DOHH2 (cell line): ENCODE measurements at regions not wholly inside any gene's neighbourhood (a gene's known extent, or its start where the extent isn't known, plus 50 kb on each side); places are given as distances from the start of the nearest gene placed in this dataset.

ENCODE experiments used
- H3F3A ChIP-seq: fragments of 200-600 bp; sonication (generic), shearing (Covaris generic); 2 replicates; pipeline ENCODE4 v1.6.0; 2016; ENCODE audit warnings: antibody characterized with exemption, mild to moderate bottlenecking; ENCODE audit not compliant: control insufficient read depth, insufficient read depth
- H3K27ac ChIP-seq: fragments of 200-600 bp; sonication (generic); 2 replicates; pipeline ENCODE4 v1.5.1; 2014; ENCODE audit warnings: low read depth, mild to moderate bottlenecking, low read length, moderate library complexity
- H3K27me3 ChIP-seq: fragments of 200-600 bp; sonication (generic); 2 replicates; pipeline ENCODE4 v1.6.1; 2014; ENCODE audit warnings: mild to moderate bottlenecking, low read length, mixed read lengths; ENCODE audit not compliant: control insufficient read depth
- H3K36me3 ChIP-seq: fragments of 200-600 bp; sonication (generic); 2 replicates; pipeline ENCODE4 v1.6.1; 2014; ENCODE audit warnings: mild to moderate bottlenecking, low read length, moderate library complexity, mixed read lengths; ENCODE audit not compliant: control insufficient read depth
- H3K4me1 ChIP-seq: fragments of 200-600 bp; sonication (generic); 2 replicates; pipeline ENCODE4 v1.6.1; 2014; ENCODE audit warnings: mild to moderate bottlenecking, low read length, mixed read lengths; ENCODE audit not compliant: control insufficient read depth
- H3K4me2 ChIP-seq: fragments of 200-600 bp; sonication (generic); 2 replicates; pipeline ENCODE4 v1.6.0; 2014; ENCODE audit warnings: mild to moderate bottlenecking, low read length, moderate library complexity
- H3K4me3 ChIP-seq: fragments of 200-600 bp; sonication (generic); 2 replicates; pipeline ENCODE4 v1.5.1; 2014; ENCODE audit warnings: mild to moderate bottlenecking, low read length, mixed read lengths
- H3K79me2 ChIP-seq: fragments of 200-600 bp; sonication (generic); 2 replicates; pipeline ENCODE4 v1.6.1; 2014; ENCODE audit warnings: mild to moderate bottlenecking, low read length, mixed read lengths; ENCODE audit not compliant: control insufficient read depth
- H3K9me2 ChIP-seq: fragments of 200-600 bp; sonication (generic); replicated peaks from 2 replicates; pipeline ENCODE4 v1.6.1; 2014; ENCODE audit warnings: mild to moderate bottlenecking, low read length, mixed read lengths; ENCODE audit not compliant: control insufficient read depth
- H3K9me3 ChIP-seq: fragments of 200-600 bp; sonication (generic); 2 replicates; pipeline ENCODE4 v1.6.1; 2014; ENCODE audit warnings: antibody characterized with exemption, low read length, mixed read lengths; ENCODE audit not compliant: control insufficient read depth, insufficient read depth
- H4K20me1 ChIP-seq: fragments of 200-600 bp; sonication (generic); 2 replicates; pipeline ENCODE4 v1.6.0; 2014; ENCODE audit warnings: low read depth, mild to moderate bottlenecking, antibody characterized with exemption, low read length, moderate library complexity; ENCODE audit not compliant: control insufficient read depth, insufficient read depth
- CTCF ChIP-seq: fragments of 200-600 bp; sonication (generic); IDR thresholded peaks from one replicate; pipeline ENCODE4 v1.5.1; 2014; ENCODE audit warnings: antibody characterized with exemption, mild to moderate bottlenecking, low read depth, low read length; ENCODE audit not compliant: poor library complexity, severe bottlenecking
- EZH2phosphoT487 ChIP-seq: fragments of 200-600 bp; sonication (generic); IDR thresholded peaks from 2 replicates; pipeline ENCODE4 v1.6.1; 2017; ENCODE audit warnings: borderline replicate concordance, mild to moderate bottlenecking, antibody characterized with exemption, low read length, moderate library complexity, mixed read lengths

GRCh38 chr2:47256416-47257087, 80.2 kb upstream of the CALM2 start:
- H3K79me2 ChIP-seq = no peaks in the 10 kb centered on the region
- H4K20me1 ChIP-seq = no peaks in the 10 kb centered on the region
- H3K9me3 ChIP-seq = no peaks in the 10 kb centered on the region
- no peak overlapping the region for H3K27ac ChIP-seq
- H3K4me3 ChIP-seq = no peak overlapping the region
- no peaks in the 10 kb centered on the region for H3K27me3 ChIP-seq
- no peak overlapping the region for H3K4me2 ChIP-seq
- H3K9me2 ChIP-seq = no peaks in the 10 kb centered on the region
- no peaks in the 10 kb centered on the region for H3K4me1 ChIP-seq
- no peaks in the 10 kb centered on the region for H3F3A ChIP-seq
- TF ChIP-seq CTCF (no peak), EZH2phosphoT487 (no peak)
- no peaks in the 10 kb centered on the region for H3K36me3 ChIP-seq

- H3K27me3 ChIP-seq = no peaks in the 10 kb centered on the region
- no peaks in the 10 kb centered on the region for H3K9me3 ChIP-seq
- no peaks in the 10 kb centered on the region for H4K20me1 ChIP-seq
- H3K4me2 ChIP-seq = no peak overlapping the region
- H3K27ac ChIP-seq = no peak overlapping the region
- no peaks in the 10 kb centered on the region for H3F3A ChIP-seq
- H3K9me2 ChIP-seq = no peaks in the 10 kb centered on the region
- no peaks in the 10 kb centered on the region for H3K36me3 ChIP-seq
- TF ChIP-seq CTCF = no peak
- no peak for TF ChIP-seq EZH2phosphoT487
- no peaks in the 10 kb centered on the region for H3K79me2 ChIP-seq
- H3K4me3 ChIP-seq = no peak overlapping the region
- no peaks in the 10 kb centered on the region for H3K4me1 ChIP-seq
These were observed 79.5 kb upstream of the CALM2 start for GRCh38 chr2:47255794-47256193.

DNA sequence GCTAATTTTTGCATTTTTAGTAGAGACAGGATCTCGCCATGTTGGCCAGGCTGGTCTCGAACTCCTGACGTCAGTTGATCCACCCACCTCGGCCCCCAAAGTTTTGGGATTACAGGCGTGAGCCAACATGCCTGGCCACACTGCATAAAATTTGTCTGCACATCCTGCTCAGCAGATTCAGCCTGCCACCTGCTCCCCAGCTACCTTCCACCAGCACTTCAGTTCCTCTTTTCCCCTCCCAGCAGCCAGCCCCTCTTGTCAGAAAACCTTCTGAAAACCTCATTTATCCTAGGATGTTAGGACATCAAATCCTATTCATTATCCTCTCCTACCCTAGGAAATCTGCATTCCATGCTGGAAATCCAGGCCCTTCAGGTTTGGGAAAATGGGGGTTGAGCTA, 78.2 kb upstream of the CALM2 start:
- no peaks in the 10 kb centered on the region for H3F3A ChIP-seq
- no peak for TF ChIP-seq EZH2phosphoT487
- TF ChIP-seq CTCF = no peak
- no peaks in the 10 kb centered on the region for H4K20me1 ChIP-seq
- no peaks in the 10 kb centered on the region for H3K79me2 ChIP-seq
- no peaks in the 10 kb centered on the region for H3K4me1 ChIP-seq
- no peaks in the 10 kb centered on the region for H3K9me3 ChIP-seq
- H3K4me2 ChIP-seq = no peak overlapping the region
- no peaks in the 10 kb centered on the region for H3K27me3 ChIP-seq
- no peaks in the 10 kb centered on the region for H3K36me3 ChIP-seq
- H3K27ac ChIP-seq = no peak overlapping the region
- no peak overlapping the region for H3K4me3 ChIP-seq
- H3K9me2 ChIP-seq = no peaks in the 10 kb centered on the region
